H1 (cell line): ENCODE measurements at regions not wholly inside any gene's neighbourhood (a gene's known extent, or its start where the extent isn't known, plus 50 kb on each side); places are given as distances from the start of the nearest gene placed in this dataset.

Experiments
- ATF2 ChIP-seq: IDR thresholded peaks from 2 replicates; pipeline ENCODE4 v1.6.1; 2012; ENCODE audit warnings: low read length, inconsistent platforms
- CHD7 ChIP-seq: fragments of 300-600 bp; sonication (generic); IDR thresholded peaks from 2 replicates; pipeline ENCODE4 v1.7.1; 2012; ENCODE audit warnings: low read length, moderate library complexity, mild to moderate bottlenecking, inconsistent platforms; ENCODE audit not compliant: insufficient replicate concordance
- HDAC2 ChIP-seq, 2 experiments: fragments of 300-600 bp in 1 of 2; sonication (generic) in 1 of 2; IDR thresholded peaks; 2 replicates each; pipeline ENCODE4 v1.6.1; 2011 to 2012; ENCODE audit warnings: low read depth in 2 of 2, low read length in 2 of 2, mild to moderate bottlenecking in 2 of 2, moderate library complexity in 2 of 2, borderline replicate concordance in 1 of 2, inconsistent platforms in 1 of 2
- MAX ChIP-seq: IDR thresholded peaks from 2 replicates; pipeline ENCODE4 v1.6.1; 2012; ENCODE audit warnings: inconsistent platforms
- POLR2A ChIP-seq, 2 experiments: IDR thresholded peaks; 1 replicate in 1 of 2; 2 replicates in 1 of 2; pipeline ENCODE4 v1.6.1; 2011; ENCODE audit warnings: low read depth in 2 of 2, low read length in 2 of 2, mild to moderate bottlenecking in 2 of 2; ENCODE audit errors: control extremely low read depth in 1 of 2
- RFX5 ChIP-seq: IDR thresholded peaks from 2 replicates; pipeline ENCODE4 v1.6.1; 2011; ENCODE audit warnings: low read depth, low read length, improper control_type of control experiment, borderline replicate concordance
- SIRT6 ChIP-seq: IDR thresholded peaks from one replicate; pipeline ENCODE4 v1.7.1; 2012; ENCODE audit warnings: low read length, inconsistent platforms

GRCh38 chr6:82775981-82776380, 289.7 kb downstream of the UBE3D start (continued):
- TF ChIP-seq CHD7 (no peak), POLR2A (IDR thresholded peaks at IDR 0.05; ENCODE audit: control extremely low read depth in 1 of 2, low read depth in 2 of 2, low read length in 2 of 2) (no peak), HDAC2 (IDR thresholded peaks at IDR 0.05; ENCODE audit: borderline replicate concordance in 1 of 2, low read depth in 2 of 2, low read length in 2 of 2) (no peak), SIRT6 (no peak), RFX5 (no peak), ATF2 (no peak), MAX (no peak)
- TF ChIP-seq, all 59 proteins: peak for 0
